Activated B cell treated with CpG ODN at 0.5 μM for 24 hours (primary cell): ENCODE measurements at regions not wholly inside any gene's neighbourhood (a gene's known extent, or its start where the extent isn't known, plus 50 kb on each side); places are given as distances from the start of the nearest gene placed in this dataset.

Experiments used
- ATAC-seq: fragments of 200-7000 bp; cut with Tn5 transposase; one replicate; pipeline ENCODE4 v1.10.0; 2021; ENCODE audit warnings: low read depth, mild to moderate bottlenecking, moderate library complexity
- CTCF ChIA-PET: fragments of 350-600 bp; sonication (Branson Sonifier 250); formaldehyde crosslinking; loops from one replicate; lab custom pipeline; 2021; ENCODE audit warnings: antibody characterized with exemption; lab: Charles Lee
- POLR2A ChIA-PET: fragments of 350-600 bp; sonication (Branson Sonifier 250); formaldehyde crosslinking; loops from one replicate; lab custom pipeline; 2021; ENCODE audit warnings: antibody characterized with exemption; lab: Charles Lee
- DNase-seq: peaks from one replicate; pipeline ENCODE4 v3.0.0; 2022
- H3K27ac Mint-ChIP-seq: one replicate; pipeline ENCODE4 v1.8.0; 2020; ENCODE audit warnings: mixed read lengths
- H3K27me3 Mint-ChIP-seq: one replicate; pipeline ENCODE4 v1.8.0; 2021; ENCODE audit warnings: mixed read lengths
- H3K36me3 Mint-ChIP-seq: one replicate; pipeline ENCODE4 v1.8.0; 2021; ENCODE audit warnings: low read depth, mixed read lengths
- H3K4me1 Mint-ChIP-seq: one replicate; pipeline ENCODE4 v1.8.0; 2021; ENCODE audit warnings: mixed read lengths
- H3K4me3 Mint-ChIP-seq: one replicate; pipeline ENCODE4 v1.8.0; 2020; ENCODE audit warnings: mild to moderate bottlenecking, mixed read lengths
- H3K9me3 Mint-ChIP-seq: one replicate; pipeline ENCODE4 v1.8.0; 2020; ENCODE audit warnings: mixed read lengths
- CTCF ChIP-seq: fragments of 200-600 bp; IDR thresholded peaks from one replicate; pipeline ENCODE4 v1.8.0; 2022; ENCODE audit warnings: antibody characterized with exemption, mild to moderate bottlenecking
- intact Hi-C: fragments of 100-400 bp; cut with micrococcal nuclease; formaldehyde crosslinking; loops from one replicate; pipeline ENCODE4 v1.15.1; 2024

- no peak for DNase-seq
- TF ChIP-seq CTCF, result no peak
- ATAC-seq, result no peak
- no peaks in the 10 kb centered on the region for H3K4me1 Mint-ChIP-seq
- intact Hi-C loops, result no loop called here
- peaks cover 13% of the 10 kb centered on the region for H3K27me3 Mint-ChIP-seq
- POLR2A ChIA-PET, result no interaction called here
- H3K9me3 Mint-ChIP-seq, result no peaks in the 10 kb centered on the region
- CTCF ChIA-PET, result no interaction called here
- H3K4me3 Mint-ChIP-seq, result no peak overlapping the region
- H3K27ac Mint-ChIP-seq, result no peak overlapping the region
- H3K36me3 Mint-ChIP-seq, result no peaks in the 10 kb centered on the region
These were observed 190.8 kb downstream of the ADRA2A start for GRCh38 chr10:111267673-111268072.

- peaks cover 27% of the 10 kb centered on the region for H3K27me3 Mint-ChIP-seq
- ChIA-PET CTCF (no interaction called here), POLR2A (no interaction called here)
- no peaks in the 10 kb centered on the region for H3K4me1 Mint-ChIP-seq
- no peak overlapping the region for H3K27ac Mint-ChIP-seq
- TF ChIP-seq CTCF, result no peak
- H3K9me3 Mint-ChIP-seq, result no peaks in the 10 kb centered on the region
- no peaks in the 10 kb centered on the region for H3K36me3 Mint-ChIP-seq
- ATAC-seq (no peak), DNase-seq (no peak)
- no peak overlapping the region for H3K4me3 Mint-ChIP-seq
- intact Hi-C loops, result no loop called here
These were observed 196.4 kb downstream of the ADRA2A start for GRCh38 chr10:111273235-111273634.

GRCh38 chr10:111273635-111274034 is 196.8 kb downstream of the ADRA2A start:
- intact Hi-C loops, result no loop called here
- no peaks in the 10 kb centered on the region for H3K36me3 Mint-ChIP-seq
- H3K4me1 Mint-ChIP-seq, result no peaks in the 10 kb centered on the region
- H3K9me3 Mint-ChIP-seq, result no peaks in the 10 kb centered on the region
- no peak for DNase-seq
- ChIA-PET CTCF (no interaction called here), POLR2A (no interaction called here)
- TF ChIP-seq CTCF, result no peak
- no peak for ATAC-seq
- peaks cover 30% of the 10 kb centered on the region for H3K27me3 Mint-ChIP-seq
- H3K4me3 Mint-ChIP-seq, result no peak overlapping the region
- H3K27ac Mint-ChIP-seq, result no peak overlapping the region

- Mint-ChIP-seq H3K4me1 (no peaks in the 10 kb centered on the region), H3K36me3 (no peaks in the 10 kb centered on the region), H3K4me3 (no peak overlapping the region), H3K9me3 (no peaks in the 10 kb centered on the region), H3K27me3 (peaks cover 26% of the 10 kb centered on the region), H3K27ac (no peak overlapping the region)
- intact Hi-C loops, result no loop called here
- POLR2A ChIA-PET, result no interaction called here
- TF ChIP-seq CTCF, result no peak
- DNase-seq, result no peak
- ATAC-seq, result no peak
- CTCF ChIA-PET, result no interaction called here
These were observed 198.3 kb downstream of the ADRA2A start for GRCh38 chr10:111275091-111275490.

GRCh38 chr10:111277661-111278060 is 200.8 kb downstream of the ADRA2A start:
- ChIA-PET CTCF (no interaction called here), POLR2A (no interaction called here)
- no peaks in the 10 kb centered on the region for H3K4me1 Mint-ChIP-seq
- no peak overlapping the region for H3K27ac Mint-ChIP-seq
- intact Hi-C loops, result no loop called here
- H3K36me3 Mint-ChIP-seq, result no peaks in the 10 kb centered on the region
- H3K9me3 Mint-ChIP-seq, result no peaks in the 10 kb centered on the region
- H3K4me3 Mint-ChIP-seq, result no peak overlapping the region
- no peak for TF ChIP-seq CTCF
- peaks cover 24% of the 10 kb centered on the region for H3K27me3 Mint-ChIP-seq
- ATAC-seq (no peak), DNase-seq (no peak)
